GM18508 (cell line): ENCODE measurements at regions not wholly inside any gene's neighbourhood (a gene's known extent, or its start where the extent isn't known, plus 50 kb on each side); places are given as distances from the start of the nearest gene placed in this dataset.

Source experiments
- ATAC-seq: cut with Tn5 transposase; IDR thresholded peaks from one replicate; pipeline ENCODE4 v1.9.1; 2021; ENCODE audit warnings: moderate number of reproducible peaks; ENCODE audit not compliant: insufficient read depth, unreplicated experiment

GRCh38 chr10:120701381-120701780 is 149.8 kb upstream of the WDR11 start:
- ATAC-seq = no peak

- ATAC-seq = no peak
Observed at GRCh38 chr10:120702032-120702431, 149.1 kb upstream of the WDR11 start.

GRCh38 chr10:120705309-120705708 is 145.9 kb upstream of the WDR11 start:
- ATAC-seq = no peak

- ATAC-seq = no peak
Observed at GRCh38 chr10:120710076-120710475, 141.1 kb upstream of the WDR11 start.

GRCh38 chr10:120711860-120712259 is 139.3 kb upstream of the WDR11 start:
- ATAC-seq = no peak

GRCh38 chr10:120713573-120714205 is 137.5 kb upstream of the WDR11 start:
- no peak for ATAC-seq

GRCh38 chr10:120715171-120715570 is 136.0 kb upstream of the WDR11 start:
- ATAC-seq = no peak

- peak; percentile 80 for ATAC-seq
Observed at GRCh38 chr10:120719333-120719732, 131.8 kb upstream of the WDR11 start.

- no peak for ATAC-seq
Observed at GRCh38 chr10:120727001-120727400, 124.2 kb upstream of the WDR11 start.

- no peak for ATAC-seq
Observed at GRCh38 chr10:120729547-120729946, 121.6 kb upstream of the WDR11 start.

GRCh38 chr10:120732067-120732466 is 119.1 kb upstream of the WDR11 start:
- ATAC-seq = no peak

- ATAC-seq = no peak
Observed at GRCh38 chr10:120732643-120733313, 118.4 kb upstream of the WDR11 start.

GRCh38 chr10:120734483-120735078 is 116.6 kb upstream of the WDR11 start:
- ATAC-seq = no peak

GRCh38 chr10:120735315-120735714 is 115.8 kb upstream of the WDR11 start:
- ATAC-seq = no peak

GRCh38 chr10:120735773-120736371 is 115.3 kb upstream of the WDR11 start:
- no peak for ATAC-seq

- no peak for ATAC-seq
Observed at GRCh38 chr10:120736377-120736776, 114.8 kb upstream of the WDR11 start.

GRCh38 chr10:120738658-120739057 is 112.5 kb upstream of the WDR11 start:
- ATAC-seq = no peak

GRCh38 chr10:120741396-120741795 is 109.8 kb upstream of the WDR11 start:
- no peak for ATAC-seq

- ATAC-seq = no peak
Observed at GRCh38 chr10:120742373-120742772, 108.8 kb upstream of the WDR11 start.

- ATAC-seq = no peak
Observed at GRCh38 chr10:120744040-120744439, 107.1 kb upstream of the WDR11 start.

- ATAC-seq = no peak
Observed at GRCh38 chr10:120746001-120746777, 105.0 kb upstream of the WDR11 start.
